ENCODE measurements at regions not wholly inside any gene's neighbourhood (a gene's known extent, or its start where the extent isn't known, plus 50 kb on each side); places are given as distances from the start of the nearest gene placed in this dataset.
"Not testable (repeated sequence)": the region's sequence is repeated elsewhere in the genome, so short reads cannot be mapped to it uniquely, and the experiment has no call there.

- no peak for DNase-seq
These were observed 117.1 kb upstream of the RASA1 start for GRCh38 chr5:87150630-87151029.

DNA sequence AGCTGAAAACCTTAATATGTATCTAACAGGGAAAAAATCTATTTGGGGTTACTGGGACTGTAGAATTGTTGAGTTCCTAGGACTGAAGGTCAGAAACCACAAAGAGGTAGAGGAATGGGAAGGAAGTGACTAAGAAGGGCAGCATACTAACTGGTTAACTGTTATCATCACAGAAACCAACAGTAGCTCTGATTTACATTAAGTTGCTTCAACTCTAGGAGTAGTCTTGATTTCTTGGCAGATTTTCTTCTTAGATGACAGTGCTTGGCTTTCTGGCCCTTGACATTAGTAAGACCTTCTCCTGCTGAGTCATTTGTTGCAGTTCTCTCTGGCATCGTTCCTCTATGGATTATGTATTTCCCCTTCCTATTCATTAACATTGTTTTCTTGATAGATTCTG is 116.1 kb upstream of the RASA1 start:
- no peak for DNase-seq

DNA sequence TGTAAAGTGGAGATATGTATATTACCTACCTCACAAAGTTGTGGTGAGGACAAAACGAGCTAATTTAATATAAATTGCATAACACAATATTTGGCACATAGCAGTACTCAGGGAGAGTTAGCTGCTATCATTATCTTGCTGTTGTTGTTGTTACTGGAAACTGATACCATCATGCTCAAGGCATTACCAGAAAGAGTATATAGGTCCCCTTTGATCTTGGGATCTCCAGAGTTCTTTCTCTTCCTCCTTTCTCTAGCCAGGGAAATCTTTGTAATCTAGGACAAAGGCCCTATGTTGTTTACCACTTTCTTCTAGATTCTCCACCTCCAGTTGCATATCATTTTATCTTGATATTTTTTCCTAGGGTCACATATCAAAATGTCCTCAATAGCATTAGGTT is 114.8 kb upstream of the RASA1 start:
- DNase-seq: no peak

DNA sequence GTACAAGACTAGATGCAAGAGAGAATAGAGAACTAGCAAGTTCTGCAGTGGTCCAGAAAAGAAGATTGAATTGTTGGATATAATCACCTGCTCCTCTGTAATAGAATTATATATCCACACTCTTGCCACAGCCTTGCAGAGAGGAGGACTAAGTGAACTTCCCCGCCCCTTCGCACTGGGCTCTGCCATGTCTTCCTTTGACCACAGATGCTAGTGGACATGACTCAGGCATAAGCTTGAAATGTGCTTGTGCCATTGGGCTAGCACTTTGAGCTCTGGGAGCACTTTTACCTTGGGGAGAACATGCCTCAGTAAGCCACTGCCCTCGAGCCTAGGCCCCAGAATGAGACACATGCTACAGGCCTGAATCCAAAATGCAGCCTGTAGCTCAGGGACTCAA is 113.5 kb upstream of the RASA1 start:
- DNase-seq: no peak

DNA sequence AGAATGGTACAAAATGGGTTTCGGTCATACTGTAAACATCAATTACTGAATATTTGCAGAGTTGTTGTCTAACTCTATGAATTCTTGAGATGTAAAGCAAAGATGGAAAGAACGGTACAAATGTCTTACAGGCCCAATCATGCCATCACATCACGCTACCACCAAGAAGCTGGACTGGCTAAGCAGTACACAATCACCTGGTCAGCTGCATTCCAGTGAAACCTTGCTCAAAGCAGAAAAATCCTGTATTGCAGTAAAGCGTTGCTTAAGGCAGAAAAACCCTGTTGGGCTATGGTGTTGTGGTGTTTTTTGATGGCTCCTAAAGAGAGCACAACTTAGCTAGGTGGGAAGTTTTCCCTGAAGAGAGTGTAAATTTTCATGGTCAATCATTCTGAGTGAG is 112.6 kb upstream of the RASA1 start:
- DNase-seq: no peak

GRCh38 chr5:87156631-87157030 is 111.1 kb upstream of the RASA1 start:
- DNase-seq: no peak

GRCh38 chr5:87164409-87164808 is 103.3 kb upstream of the RASA1 start:
- DNase-seq: no peak

DNA sequence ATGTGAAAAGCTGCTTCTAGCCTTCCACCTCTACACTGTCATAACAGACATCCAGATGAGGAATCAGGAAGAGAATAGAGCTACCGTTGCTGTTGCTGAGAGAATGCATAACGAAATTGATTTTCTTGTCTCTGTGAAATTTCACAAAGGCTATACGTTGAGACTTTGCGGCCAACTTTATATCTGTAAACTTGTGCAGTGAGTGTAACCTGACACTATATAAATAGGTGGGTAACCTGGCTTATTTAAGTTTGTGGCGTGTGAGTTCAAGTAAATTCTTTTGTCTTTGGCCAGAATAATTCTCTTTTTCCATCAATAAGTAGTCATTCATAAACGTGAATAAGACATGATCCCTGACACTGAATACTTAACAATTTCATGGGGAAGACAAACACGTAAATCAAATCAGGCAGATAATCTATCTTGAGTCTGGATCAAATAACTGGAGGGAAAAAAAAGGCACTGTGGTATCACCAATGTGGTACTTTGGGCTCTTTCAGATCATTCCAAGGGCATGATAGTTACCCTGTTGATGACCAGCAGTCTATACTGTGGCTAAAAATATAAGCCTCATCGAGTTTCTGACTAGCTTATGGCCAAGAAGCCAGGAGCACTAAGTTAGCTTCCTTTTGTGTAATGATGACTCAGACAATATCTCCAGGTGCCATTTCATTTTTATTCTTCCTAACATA is 98.2 kb upstream of the RASA1 start:
- no peak for DNase-seq

DNA sequence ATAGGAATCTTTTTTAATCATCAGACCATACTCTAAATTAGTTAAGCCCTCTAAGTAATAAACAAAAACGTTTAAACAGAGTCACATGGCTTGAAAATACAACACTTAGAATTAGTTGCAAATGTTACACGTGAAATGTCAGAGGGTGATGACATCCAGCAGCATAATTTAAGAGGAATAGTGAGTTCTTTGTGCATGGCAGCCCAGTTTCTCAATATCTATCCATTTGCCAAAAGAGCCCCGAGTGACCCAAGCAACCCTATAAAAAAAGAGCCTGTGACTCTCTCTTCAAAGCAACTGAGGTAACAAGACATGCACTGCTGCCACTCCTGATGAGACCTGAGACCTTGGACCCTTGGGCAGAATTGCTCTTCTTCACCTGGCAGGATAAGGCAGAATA is 96.9 kb upstream of the RASA1 start:
- no peak for DNase-seq

GRCh38 chr5:87182649-87183048 is 85.0 kb upstream of the RASA1 start:
- no peak for DNase-seq

GRCh38 chr5:87183896-87184295 is 83.8 kb upstream of the RASA1 start:
- DNase-seq: no peak

DNA sequence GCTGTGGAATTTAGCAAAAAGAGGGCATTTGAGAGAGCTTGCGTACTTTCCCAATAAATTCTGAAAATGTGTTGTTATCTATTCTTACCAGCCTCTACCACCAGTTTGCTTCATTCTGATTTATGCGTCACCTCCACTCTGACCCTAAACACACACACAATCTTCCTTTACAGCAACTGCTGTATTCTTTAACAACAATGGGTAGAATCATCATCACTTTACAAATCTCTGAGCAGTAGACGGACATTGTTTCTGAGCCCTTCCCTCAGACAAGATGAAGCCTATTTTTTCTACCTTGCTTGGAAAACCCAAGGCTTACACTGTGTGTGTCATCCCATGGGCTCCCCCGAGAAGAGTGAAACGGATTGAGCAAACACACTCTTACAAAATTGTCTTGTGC is 83.1 kb upstream of the RASA1 start:
- DNase-seq: no peak

DNA sequence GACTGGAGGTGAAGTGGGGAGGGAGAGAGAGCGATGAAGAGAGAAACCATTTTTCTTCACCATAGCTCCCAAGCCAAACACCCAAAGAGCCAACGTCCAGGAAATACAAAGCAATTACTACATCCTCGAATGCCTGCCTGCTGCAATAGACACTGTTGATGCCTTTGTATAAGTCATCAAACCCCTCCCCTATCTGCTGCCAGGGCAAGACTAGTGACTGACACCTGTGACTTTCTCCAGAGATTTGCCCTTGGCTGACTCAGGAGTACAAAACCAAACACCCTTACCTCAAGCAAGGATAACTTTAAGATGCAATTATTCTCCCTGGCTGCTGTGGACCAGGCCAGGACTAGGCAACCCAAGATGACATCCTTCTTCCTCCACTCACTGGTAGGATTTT is 81.8 kb upstream of the RASA1 start:
- DNase-seq: no peak

- DNase-seq: no peak
These were observed 79.3 kb upstream of the RASA1 start for GRCh38 chr5:87188391-87188790.

DNA sequence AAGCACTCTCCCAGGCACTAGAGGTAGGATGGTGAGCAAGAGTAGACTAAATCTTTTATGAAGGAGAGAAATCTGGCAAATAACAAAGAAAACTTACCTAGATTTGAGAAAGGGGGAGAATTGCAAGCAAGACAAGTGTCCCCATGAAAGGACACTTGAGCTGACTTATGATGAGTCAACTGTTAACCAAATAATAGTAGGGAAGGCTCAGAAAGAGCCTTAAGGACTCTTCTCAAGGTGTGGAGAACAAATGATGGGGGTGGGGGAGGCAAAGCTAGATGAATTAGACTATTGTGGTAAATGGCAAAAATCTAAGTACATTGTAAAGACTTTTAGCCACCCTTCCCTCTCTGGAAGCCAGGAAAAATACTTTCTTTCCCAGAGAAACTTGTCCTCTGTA is 77.6 kb upstream of the RASA1 start:
- no peak for DNase-seq

DNA sequence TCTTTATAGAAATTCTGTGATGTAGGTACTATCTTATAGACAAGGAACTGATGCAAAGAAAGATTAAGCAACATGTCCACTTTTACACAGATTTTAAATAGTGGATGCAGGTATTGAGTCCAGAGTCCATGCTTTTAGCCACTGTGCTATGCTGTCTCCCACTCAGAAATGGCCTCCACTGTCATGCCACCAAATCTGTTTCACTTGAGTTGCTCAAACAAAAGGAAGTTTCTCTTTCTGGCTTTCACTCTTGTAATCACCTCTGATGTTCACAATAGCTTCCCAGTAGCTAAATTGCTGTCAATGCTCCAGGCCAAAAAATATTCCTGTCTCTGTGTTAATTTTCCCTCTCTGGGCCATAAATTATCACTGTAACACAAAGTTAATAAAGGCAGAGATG is 77.0 kb upstream of the RASA1 start:
- DNase-seq: no peak

- no peak for DNase-seq
These were observed 76.0 kb upstream of the RASA1 start for GRCh38 chr5:87191645-87192044.

DNA sequence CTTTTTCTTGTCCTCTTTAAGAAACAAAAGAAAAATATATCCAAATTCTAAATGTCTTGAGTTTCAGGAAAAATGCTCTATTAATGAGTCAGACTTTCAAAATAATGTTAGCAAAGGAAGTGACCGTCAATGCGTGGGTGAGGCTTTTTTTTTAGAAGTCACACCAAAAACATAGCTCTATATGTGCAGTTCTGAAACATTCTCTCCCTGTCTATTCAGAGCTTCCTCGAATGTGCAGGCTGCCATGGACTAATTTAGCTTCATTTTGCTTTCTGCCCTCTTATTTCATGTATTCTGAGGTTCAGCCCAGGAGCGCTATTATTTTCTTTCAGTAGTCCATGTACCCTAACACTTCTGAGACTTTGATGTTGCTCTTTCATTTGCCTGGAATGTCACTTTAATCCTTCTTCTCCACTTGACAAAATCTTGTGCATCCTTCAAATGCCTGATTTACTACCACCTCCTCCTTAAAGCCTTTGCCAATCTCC is 72.5 kb upstream of the RASA1 start:
- no peak for DNase-seq

GRCh38 chr5:87195616-87196015 is 72.1 kb upstream of the RASA1 start:
- no peak for DNase-seq

DNA sequence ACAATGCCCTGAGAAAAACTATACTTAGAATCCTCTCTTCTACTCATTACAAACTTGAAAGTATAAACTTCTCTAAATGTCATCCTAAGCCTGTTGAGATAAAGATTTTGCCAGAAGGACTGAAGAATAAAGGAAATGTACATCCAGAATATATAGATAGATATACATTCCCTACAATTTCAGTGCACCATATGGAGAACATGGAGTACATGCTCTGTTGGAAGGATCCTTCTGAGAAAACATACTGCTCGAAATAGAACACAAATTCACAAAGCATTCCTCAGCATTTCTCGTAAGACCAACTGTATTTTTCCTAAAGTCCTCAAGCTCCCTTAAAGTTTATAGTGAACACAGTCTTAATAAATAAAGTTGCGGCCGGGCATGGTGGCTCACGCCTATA is 69.7 kb upstream of the RASA1 start:
- no peak for DNase-seq

GRCh38 chr5:87199246-87199645 is 68.4 kb upstream of the RASA1 start:
- DNase-seq: not testable (repeated sequence)

DNA sequence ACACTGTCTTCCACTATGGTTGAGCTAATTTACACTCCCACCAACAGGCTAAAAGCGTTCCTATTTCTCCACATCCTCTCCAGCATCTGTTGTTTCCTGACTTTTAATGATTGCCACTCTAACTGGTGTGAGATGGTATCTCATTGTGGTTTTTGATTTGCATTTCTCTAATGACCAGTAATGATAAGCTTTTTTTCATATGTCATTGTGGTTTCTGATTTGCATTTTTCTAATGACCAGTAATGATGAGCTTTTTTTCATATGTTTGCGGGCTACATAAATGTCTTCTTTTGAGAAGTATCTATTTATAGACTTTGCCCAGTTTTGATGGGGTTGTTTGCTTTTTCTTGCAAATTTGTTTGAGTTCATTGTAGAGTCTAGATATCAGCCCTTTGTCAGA is 68.0 kb upstream of the RASA1 start:
- DNase-seq: not testable (repeated sequence)

GRCh38 chr5:87210076-87210475 is 57.6 kb upstream of the RASA1 start:
- DNase-seq: no peak

- DNase-seq: no peak
These were observed 56.9 kb upstream of the RASA1 start for GRCh38 chr5:87210743-87211142.

GRCh38 chr5:87211676-87212075 is 56.0 kb upstream of the RASA1 start:
- no peak for DNase-seq

- not testable (repeated sequence) for DNase-seq
These were observed 55.5 kb upstream of the RASA1 start for GRCh38 chr5:87212183-87212582.
